ENCODE measurements at regions not wholly inside any gene's neighbourhood (a gene's known extent, or its start where the extent isn't known, plus 50 kb on each side); places are given as distances from the start of the nearest gene placed in this dataset.
"Not testable (repeated sequence)": the region's sequence is repeated elsewhere in the genome, so short reads cannot be mapped to it uniquely, and the experiment has no call there.

DNA sequence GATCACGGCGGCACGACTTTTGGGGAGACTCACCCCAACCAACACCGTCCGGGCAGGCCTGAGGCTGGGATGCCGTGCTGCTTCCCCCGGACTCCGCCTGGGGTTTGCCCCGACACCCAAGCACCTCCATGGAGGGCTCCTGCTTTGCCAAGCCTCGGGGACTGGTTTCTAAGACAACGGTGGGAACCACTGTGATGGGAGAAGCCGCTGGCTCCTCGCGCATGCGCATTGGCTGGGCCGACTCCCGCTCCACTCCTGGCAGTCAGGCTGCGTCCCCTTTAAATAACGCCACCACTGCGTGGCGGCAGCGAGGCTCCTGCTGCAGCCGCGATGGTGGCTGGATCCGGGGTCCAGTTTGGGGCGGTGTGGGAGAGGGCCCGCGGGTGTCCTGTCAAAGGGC is 201.0 kb downstream of the ZNF716 start:
- Mint-ChIP-seq H3K27me3 (ENCODE audit: low read depth) (no peaks in the 10 kb centered on the region), H3K4me3 (no peak overlapping the region), H3K36me3 (ENCODE audit: low read depth) (peaks cover 8% of the 10 kb centered on the region), H3K27ac (no peak overlapping the region), H3K4me1 (no peaks in the 10 kb centered on the region), H3K9me3 (peaks cover 63% of the 10 kb centered on the region)
- TF ChIP-seq CTCF (IDR thresholded peaks at IDR 0.05; ENCODE audit: unreplicated experiment in 3 of 3): no peak

GRCh38 chr7:57651611-57652010 is 201.6 kb downstream of the ZNF716 start:
- H3K27me3 Mint-ChIP-seq (ENCODE audit: low read depth); H3K4me1 Mint-ChIP-seq; H3K27ac Mint-ChIP-seq; H3K4me3 Mint-ChIP-seq; H3K36me3 Mint-ChIP-seq (ENCODE audit: low read depth): not testable (repeated sequence)
- peaks cover 62% of the 10 kb centered on the region for H3K9me3 Mint-ChIP-seq

- no peaks in the 10 kb centered on the region for H3K27me3 Mint-ChIP-seq (ENCODE audit: low read depth)
- no peaks in the 10 kb centered on the region for H3K4me1 Mint-ChIP-seq
- H3K36me3 Mint-ChIP-seq (ENCODE audit: low read depth): peaks cover 8% of the 10 kb centered on the region
- TF ChIP-seq CTCF (IDR thresholded peaks at IDR 0.05; ENCODE audit: unreplicated experiment in 3 of 3): no peak
- no peak overlapping the region for H3K4me3 Mint-ChIP-seq
- no peak overlapping the region for H3K27ac Mint-ChIP-seq
- H3K9me3 Mint-ChIP-seq: peaks cover 60% of the 10 kb centered on the region
Observed at GRCh38 chr7:57653262-57653830, 203.4 kb downstream of the ZNF716 start.

DNA sequence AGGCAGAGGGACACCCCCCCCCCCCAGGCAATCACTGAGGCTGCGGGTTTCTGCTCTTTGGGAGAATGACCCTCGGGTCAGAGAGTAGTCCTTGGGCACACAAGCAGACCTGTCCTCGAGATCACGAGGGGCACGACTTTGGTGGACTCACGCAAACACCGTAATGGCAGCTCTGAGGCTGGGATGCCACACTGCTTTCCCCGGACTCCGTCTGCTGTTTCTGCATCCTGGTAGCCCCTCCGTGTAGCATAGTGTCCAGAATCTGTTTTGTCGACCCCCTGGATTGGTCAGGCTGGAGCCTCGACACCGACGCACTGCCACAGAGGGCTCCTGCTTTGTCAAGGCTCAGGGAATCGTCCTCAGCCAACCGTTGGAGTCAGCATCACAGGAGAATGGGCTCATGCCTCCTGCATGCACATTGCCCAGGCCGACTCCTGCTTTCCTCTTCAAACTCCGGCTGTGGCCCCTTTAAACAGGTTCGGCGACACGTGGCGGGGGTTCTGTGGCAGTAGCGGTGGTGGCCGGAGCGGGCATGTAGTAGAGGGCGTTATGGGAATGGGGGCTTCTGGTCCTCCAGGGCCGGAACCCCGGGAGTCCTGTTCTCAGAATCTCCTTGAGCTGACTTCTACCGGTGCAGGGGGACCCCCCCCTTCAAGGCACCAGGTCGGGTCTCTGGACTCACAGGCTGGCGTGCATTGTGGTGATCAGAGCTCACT is 205.3 kb downstream of the ZNF716 start:
- H3K36me3 Mint-ChIP-seq (ENCODE audit: low read depth); H3K27ac Mint-ChIP-seq; H3K4me3 Mint-ChIP-seq; H3K27me3 Mint-ChIP-seq (ENCODE audit: low read depth); H3K4me1 Mint-ChIP-seq: not testable (repeated sequence)
- peaks cover 58% of the 10 kb centered on the region for H3K9me3 Mint-ChIP-seq

DNA sequence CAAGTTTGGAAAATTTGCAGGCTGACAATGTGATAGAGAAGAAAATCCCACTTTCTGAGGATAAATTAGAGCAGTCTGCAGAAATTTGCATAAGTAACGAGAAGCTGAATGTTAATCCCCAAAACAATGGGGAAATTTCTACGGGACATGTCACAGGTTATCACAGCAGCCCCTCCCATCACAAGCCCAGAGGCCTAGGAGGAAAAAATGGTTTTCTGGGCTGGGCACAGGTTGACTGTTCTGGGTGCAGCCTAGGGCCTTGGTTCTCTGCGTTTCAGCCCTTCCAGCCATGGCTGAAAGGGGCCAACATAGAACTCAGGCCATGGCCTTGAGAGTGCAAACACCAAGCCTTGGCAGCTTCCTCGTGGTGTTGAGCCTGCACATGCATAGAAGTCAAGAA is 209.2 kb downstream of the ZNF716 start:
- not testable (repeated sequence) for H3K27ac Mint-ChIP-seq; H3K27me3 Mint-ChIP-seq (ENCODE audit: low read depth); H3K36me3 Mint-ChIP-seq (ENCODE audit: low read depth); H3K4me1 Mint-ChIP-seq; H3K4me3 Mint-ChIP-seq
- H3K9me3 Mint-ChIP-seq: peaks cover 42% of the 10 kb centered on the region

- H3K4me1 Mint-ChIP-seq; H3K27me3 Mint-ChIP-seq (ENCODE audit: low read depth); H3K4me3 Mint-ChIP-seq; H3K36me3 Mint-ChIP-seq (ENCODE audit: low read depth); H3K27ac Mint-ChIP-seq: not testable (repeated sequence)
- peaks cover 32% of the 10 kb centered on the region for H3K9me3 Mint-ChIP-seq
Observed at GRCh38 chr7:57676928-57677327, 227.0 kb downstream of the ZNF716 start.

GRCh38 chr7:57685418-57685817 is 235.4 kb downstream of the ZNF716 start:
- H3K4me1 Mint-ChIP-seq: no peaks in the 10 kb centered on the region
- no peak overlapping the region for H3K4me3 Mint-ChIP-seq
- peaks cover 33% of the 10 kb centered on the region for H3K9me3 Mint-ChIP-seq
- no peaks in the 10 kb centered on the region for H3K36me3 Mint-ChIP-seq (ENCODE audit: low read depth)
- no peak for TF ChIP-seq CTCF (IDR thresholded peaks at IDR 0.05; ENCODE audit: unreplicated experiment in 3 of 3)
- no peaks in the 10 kb centered on the region for H3K27me3 Mint-ChIP-seq (ENCODE audit: low read depth)
- H3K27ac Mint-ChIP-seq: no peak overlapping the region

All from nephron (organoid).